ENCODE measurements at regions not wholly inside any gene's neighbourhood (a gene's known extent, or its start where the extent isn't known, plus 50 kb on each side); places are given as distances from the start of the nearest gene placed in this dataset.

DNA sequence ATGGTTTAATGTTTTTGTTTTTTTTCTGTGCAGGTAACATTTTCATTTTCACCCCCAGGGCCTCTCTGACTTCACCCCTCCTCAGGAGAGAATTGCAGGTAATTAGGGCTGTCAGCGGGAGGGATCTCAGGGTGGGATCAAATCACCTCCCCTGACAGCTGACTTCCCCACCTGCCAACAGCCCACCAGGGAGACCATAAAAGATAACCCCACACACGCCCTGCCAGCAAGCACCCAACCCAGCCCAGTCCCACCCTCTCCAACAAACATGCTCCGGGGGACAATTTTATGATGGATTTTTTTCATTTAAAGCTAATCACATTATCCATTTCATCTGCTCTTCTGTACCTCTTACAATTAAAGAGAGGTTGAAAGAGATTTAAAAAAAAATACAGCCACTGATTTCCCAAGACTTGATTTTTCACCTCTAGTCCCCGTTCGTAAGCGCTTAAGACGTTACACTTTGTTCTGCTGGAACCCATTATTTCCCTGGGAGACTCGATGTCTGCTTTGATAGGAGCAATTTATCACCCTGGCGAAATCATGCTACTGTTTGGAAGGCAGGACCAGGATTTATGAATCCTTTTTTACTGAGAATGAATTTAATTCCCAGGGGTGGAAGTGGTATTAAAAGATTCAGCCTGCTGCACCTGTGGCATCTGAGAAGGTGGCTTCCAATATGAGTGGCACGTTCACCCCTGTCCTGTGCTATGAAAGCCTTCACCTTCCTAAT lies 232.9 kb upstream of the ID2 start:
- DNase-seq (ENCODE audit: low read depth in 2 of 2, low spot score in 1 of 2), result no peak

GRCh38 chr2:8451273-8451672 lies 230.6 kb upstream of the ID2 start:
- DNase-seq (ENCODE audit: low read depth in 2 of 2, low spot score in 1 of 2), result no peak

DNA sequence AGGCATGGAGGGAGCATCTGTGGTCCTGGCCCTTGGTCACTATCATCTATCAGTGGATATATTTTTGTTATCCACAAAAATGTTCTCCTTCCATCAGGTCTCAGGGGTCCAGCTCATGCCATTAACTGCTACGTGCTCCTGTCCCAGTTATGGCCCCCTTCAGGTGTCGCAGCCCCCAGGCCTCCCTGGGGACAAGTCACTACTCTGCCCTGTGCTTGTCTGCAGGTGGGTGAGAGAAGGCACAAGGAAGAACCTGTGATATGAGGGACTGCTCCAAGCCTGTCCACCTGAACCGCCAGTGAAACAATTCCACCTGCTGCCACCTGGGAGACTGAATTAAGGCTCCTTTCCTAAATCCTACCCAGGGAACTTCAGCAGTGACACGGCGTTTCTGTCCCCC lies 229.6 kb upstream of the ID2 start:
- DNase-seq (ENCODE audit: low read depth in 2 of 2, low spot score in 1 of 2), result no peak

GRCh38 chr2:8452979-8453903 lies 228.6 kb upstream of the ID2 start:
- DNase-seq (ENCODE audit: low read depth in 2 of 2, low spot score in 1 of 2), result no peak

- no peak for DNase-seq (ENCODE audit: low read depth in 2 of 2, low spot score in 1 of 2)
Measured at GRCh38 chr2:8453904-8454302, 228.0 kb upstream of the ID2 start.

DNA sequence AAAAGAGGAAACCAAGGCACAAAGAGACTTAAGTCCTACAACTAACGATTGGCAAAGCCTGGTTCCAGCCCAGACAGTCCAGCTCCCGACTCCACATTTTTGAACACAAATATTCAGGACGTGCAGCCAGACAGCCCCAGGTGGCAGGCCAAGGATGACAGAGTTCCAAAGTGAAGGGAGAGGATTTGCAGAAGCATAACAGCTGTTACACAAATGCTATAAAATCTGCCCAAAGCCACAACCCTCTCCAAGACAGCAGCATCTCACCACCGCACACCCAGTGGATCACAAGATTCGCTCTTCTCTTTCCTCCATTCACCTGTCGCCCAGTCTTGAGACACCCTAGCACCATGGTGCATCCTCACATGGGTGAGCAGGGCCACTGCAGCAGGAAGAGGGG lies 227.1 kb upstream of the ID2 start:
- DNase-seq (ENCODE audit: low read depth in 2 of 2, low spot score in 1 of 2), result no peak

- DNase-seq (ENCODE audit: low read depth in 2 of 2, low spot score in 1 of 2), result no peak
Measured at GRCh38 chr2:8455236-8456150, 226.4 kb upstream of the ID2 start.

GRCh38 chr2:8456151-8457091 lies 225.4 kb upstream of the ID2 start:
- DNase-seq (ENCODE audit: low read depth in 2 of 2, low spot score in 1 of 2), result no peak

DNA sequence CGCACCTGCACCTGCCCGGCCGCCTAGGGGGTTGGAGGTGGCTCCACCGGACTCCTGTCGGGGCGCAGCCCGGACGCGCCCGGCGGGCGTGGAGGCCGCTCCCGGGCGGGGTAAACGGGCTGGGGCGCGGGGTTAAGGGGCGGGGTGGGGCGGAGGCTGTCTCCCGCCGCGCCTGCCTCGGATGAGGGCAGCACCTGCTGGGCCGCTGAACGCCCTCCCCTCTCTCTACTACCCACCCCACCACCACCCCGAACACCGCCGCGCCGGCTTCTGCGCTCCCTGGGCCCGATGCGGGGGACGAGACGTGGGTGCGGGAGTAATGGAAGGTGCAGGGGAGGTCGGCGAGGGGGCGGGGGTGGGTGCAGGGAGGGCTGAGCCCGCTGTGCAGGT lies 224.8 kb upstream of the ID2 start:
- no peak for DNase-seq (ENCODE audit: low read depth in 2 of 2, low spot score in 1 of 2)

- DNase-seq (ENCODE audit: low read depth in 2 of 2, low spot score in 1 of 2), result no peak
Measured at GRCh38 chr2:8457699-8458502, 224.0 kb upstream of the ID2 start.

GRCh38 chr2:8458503-8459459 lies 223.1 kb upstream of the ID2 start:
- DNase-seq (ENCODE audit: low read depth in 2 of 2, low spot score in 1 of 2), result no peak

DNA sequence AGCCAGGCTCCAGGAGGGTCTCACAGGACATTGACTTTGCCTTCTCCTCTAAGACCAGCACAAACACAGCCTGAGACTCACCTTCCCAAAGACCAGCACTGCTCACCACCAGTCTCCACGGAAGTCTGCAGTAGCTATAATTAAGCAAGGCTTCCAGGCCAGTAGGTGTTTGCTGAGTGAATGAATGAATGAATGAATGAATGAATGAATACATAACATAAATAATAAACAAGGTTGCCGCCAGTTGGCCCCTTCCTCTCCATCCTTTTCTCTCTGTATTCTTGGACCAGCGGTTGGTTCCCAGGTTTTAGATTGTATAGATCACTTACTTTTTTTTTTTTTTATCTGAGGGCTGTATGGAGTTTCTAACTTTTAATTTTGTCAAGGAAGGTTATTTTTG lies 222.4 kb upstream of the ID2 start:
- DNase-seq (ENCODE audit: low read depth in 2 of 2, low spot score in 1 of 2), result no peak

DNA sequence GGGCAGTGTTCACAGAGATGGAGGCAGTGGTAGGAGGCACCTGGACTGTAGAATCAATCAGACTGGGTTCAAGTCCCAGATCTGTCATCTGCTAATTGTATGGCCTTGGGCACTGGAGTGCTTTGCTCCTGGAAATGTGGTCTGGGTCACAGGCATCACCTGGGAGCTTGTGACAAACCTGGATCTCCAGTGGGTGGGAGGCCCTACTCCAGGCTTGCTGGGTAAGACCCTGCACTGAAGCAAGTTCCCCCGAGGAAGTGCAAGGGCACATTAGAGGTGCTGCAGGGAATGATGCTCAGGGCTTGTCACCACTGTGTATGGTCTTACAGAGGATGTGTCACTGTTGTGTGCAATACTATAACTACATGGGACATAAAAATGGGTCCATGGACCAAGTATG lies 220.5 kb upstream of the ID2 start:
- no peak for DNase-seq (ENCODE audit: low read depth in 2 of 2, low spot score in 1 of 2)

DNA sequence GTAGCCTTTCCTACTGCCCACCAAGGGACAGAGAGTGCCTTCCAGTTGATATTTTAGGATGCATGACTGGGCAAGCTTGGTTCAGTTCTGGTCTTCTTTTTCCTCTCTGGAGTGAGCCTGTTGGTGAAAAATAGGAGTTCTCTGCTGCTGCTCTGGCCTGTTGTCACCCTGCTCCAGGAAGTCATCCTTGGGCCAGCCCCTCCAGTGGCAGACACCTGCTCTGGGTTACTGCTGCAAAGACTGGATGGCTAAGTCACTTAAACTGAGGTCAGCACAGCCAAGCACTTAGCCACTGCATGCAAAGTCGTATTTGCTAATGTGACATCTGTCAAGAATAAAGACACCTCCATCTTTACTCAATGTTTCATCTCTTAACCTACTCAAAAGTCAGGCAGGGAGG lies 219.6 kb upstream of the ID2 start:
- DNase-seq (ENCODE audit: low read depth in 2 of 2, low spot score in 1 of 2), result no peak

DNA sequence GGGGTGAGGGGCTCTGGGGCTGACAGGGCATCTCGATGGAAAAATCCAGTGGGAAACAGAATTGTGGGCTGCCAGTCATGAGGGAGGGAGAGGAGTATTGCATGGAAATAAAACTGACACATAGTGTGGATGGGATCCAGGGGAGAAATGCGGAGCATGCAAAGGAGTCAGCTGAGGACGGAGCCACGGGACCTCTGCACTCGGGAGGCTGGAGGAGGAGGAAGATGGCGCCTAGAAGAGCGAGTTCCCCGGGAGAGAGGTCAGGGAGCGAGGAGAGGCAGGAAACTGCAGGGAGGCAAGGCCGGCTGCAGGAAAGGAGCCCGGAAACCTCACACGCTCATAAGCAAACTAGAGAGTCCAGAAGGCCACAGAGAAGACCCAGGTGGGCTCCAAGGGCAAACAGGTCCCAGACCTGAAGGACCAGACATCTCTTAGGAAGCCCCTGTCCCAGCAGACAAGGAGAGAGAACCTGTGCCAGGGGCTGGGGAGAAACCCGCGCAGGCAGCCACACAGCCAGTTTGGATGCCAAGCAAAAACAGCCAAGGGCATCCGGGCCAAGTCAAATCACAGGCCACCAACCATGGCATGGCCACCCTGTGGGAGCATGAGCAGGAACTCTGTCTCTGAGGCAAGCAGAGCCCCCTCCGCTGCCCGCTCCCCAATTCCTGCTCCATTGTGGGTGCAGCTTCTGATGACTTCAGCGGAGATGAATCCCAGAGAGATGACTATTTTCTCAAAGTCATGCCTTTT lies 218.8 kb upstream of the ID2 start:
- no peak for DNase-seq (ENCODE audit: low read depth in 2 of 2, low spot score in 1 of 2)

DNA sequence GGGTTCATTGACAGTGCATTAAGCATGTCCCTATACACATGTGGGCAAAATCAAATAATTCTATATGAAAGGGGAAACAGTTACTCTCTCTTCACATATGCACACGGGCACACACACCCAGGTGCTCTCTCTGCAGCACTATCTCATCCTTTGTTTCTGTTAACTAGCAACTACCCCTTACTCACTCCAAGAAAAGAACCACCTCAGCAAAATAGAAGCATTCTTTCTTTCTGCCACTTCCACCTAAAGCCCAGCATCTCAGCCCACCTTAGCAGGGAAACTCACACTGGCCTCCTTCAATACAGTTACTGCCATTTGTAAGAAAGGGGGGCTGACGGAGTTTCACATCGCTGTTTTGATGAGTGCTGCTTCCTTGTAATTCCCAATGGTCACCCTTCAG lies 216.3 kb upstream of the ID2 start:
- no peak for DNase-seq (ENCODE audit: low read depth in 2 of 2, low spot score in 1 of 2)

GRCh38 chr2:8469709-8470493 lies 212.0 kb upstream of the ID2 start:
- no peak for DNase-seq (ENCODE audit: low read depth in 2 of 2, low spot score in 1 of 2)
